Fibroblast of lung (primary cell): ENCODE measurements at regions not wholly inside any gene's neighbourhood (a gene's known extent, or its start where the extent isn't known, plus 50 kb on each side); places are given as distances from the start of the nearest gene placed in this dataset.
A peak's percentile ranks its signal among the peaks of the same experiment; 100 is the strongest.

Source experiments
- DNase-seq, 2 donors: peaks; one replicate each; pipeline versions ENCODE4 v3.0.0 to v3.0.0-alpha.2; 2010; ENCODE audit warnings: low read depth in 2 of 2
- H2AFZ ChIP-seq: 2 replicates; pipeline ENCODE4 v1.5.1; 2012; ENCODE audit warnings: low read length, control low read depth, inconsistent platforms
- H3K27ac ChIP-seq: 2 replicates; pipeline ENCODE4 v1.5.1; 2011; ENCODE audit warnings: low read length, control low read depth; ENCODE audit not compliant: insufficient read depth
- H3K27me3 ChIP-seq: 2 replicates; pipeline ENCODE4 v1.5.1; 2011; ENCODE audit warnings: mild to moderate bottlenecking, low read length; ENCODE audit not compliant: control insufficient read depth, insufficient read depth
- H3K36me3 ChIP-seq: 2 replicates; pipeline ENCODE4 v1.5.1; 2011; ENCODE audit warnings: low read length; ENCODE audit not compliant: control insufficient read depth, insufficient read depth
- H3K4me1 ChIP-seq: 2 replicates; pipeline ENCODE4 v1.5.1; 2011; ENCODE audit warnings: low read length; ENCODE audit not compliant: control insufficient read depth, insufficient read depth; ENCODE audit errors: extremely low read depth
- H3K4me2 ChIP-seq: 2 replicates; pipeline ENCODE4 v1.5.1; 2011; ENCODE audit warnings: low read length, control low read depth; ENCODE audit not compliant: insufficient read depth; ENCODE audit errors: extremely low read depth
- H3K4me3 ChIP-seq, 4 experiments: fragments of 200-600 bp in 1 of 4; sonication (generic) in 1 of 4; replicated peaks in 1 of 4; 2 replicates each; pipeline ENCODE4 v1.5.1; 2011 to 2016; ENCODE audit warnings: low read length in 4 of 4, low read depth in 3 of 4, mild to moderate bottlenecking in 3 of 4, control low read depth in 2 of 4, inconsistent platforms in 1 of 4, mixed read lengths in 1 of 4; ENCODE audit not compliant: insufficient read depth in 1 of 4; ENCODE audit errors: control extremely low read depth in 1 of 4
- H3K79me2 ChIP-seq: 2 replicates; pipeline ENCODE4 v1.5.1; 2012; ENCODE audit warnings: mild to moderate bottlenecking, low read length, inconsistent platforms; ENCODE audit not compliant: control insufficient read depth, insufficient read depth
- H3K9ac ChIP-seq: 2 replicates; pipeline ENCODE4 v1.5.1; 2011; ENCODE audit warnings: mild to moderate bottlenecking, low read length, control low read depth; ENCODE audit not compliant: insufficient read depth
- H3K9me3 ChIP-seq: 2 replicates; pipeline ENCODE4 v1.5.1; 2012; ENCODE audit warnings: low read depth, low read length; ENCODE audit not compliant: control insufficient read depth, insufficient read depth
- H4K20me1 ChIP-seq: 2 replicates; pipeline ENCODE4 v1.5.1; 2011; ENCODE audit warnings: low read length; ENCODE audit not compliant: control insufficient read depth, insufficient read depth; ENCODE audit errors: extremely low read depth
- CTCF ChIP-seq, 2 donors: IDR thresholded peaks in 1 of 2; conservative IDR thresholded peaks in 1 of 2; 1 replicate in 1 of 2; 2 replicates in 1 of 2; pipeline ENCODE4 v1.5.1; 2011 to 2012; ENCODE audit warnings: low read length in 2 of 2, control low read depth in 1 of 2, inconsistent platforms in 1 of 2, low read depth in 1 of 2, mild to moderate bottlenecking in 1 of 2
- EZH2 ChIP-seq: IDR thresholded peaks from 2 replicates; pipeline ENCODE4 v1.5.1; 2012; ENCODE audit warnings: low read length, control low read depth, mild to moderate bottlenecking; ENCODE audit errors: missing control alignments

DNA sequence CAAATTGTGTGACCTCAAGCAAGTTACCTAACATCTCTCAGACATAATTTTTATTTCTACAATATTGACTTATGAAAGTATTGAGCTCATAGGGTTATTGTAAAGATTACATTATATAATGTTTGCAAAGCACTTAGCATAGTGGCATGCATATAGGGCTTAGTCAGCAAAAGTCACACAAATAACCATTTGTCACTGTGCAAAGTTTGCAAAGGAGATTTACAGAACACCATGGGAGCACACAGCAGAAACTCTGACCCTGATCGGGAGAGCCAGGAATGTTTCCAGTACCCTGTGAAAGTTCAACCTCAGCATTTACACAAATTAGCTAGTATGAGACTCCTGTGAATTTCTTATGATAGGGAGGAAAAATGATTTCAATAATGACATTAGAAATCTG lies 804.6 kb upstream of the RAG2 start:
- Histone ChIP-seq H3K27me3 (no peaks in the 10 kb centered on the region), H3K4me2 (no peak overlapping the region), H2AFZ (no peak overlapping the region), H3K36me3 (no peaks in the 10 kb centered on the region), H3K9me3 (no peaks in the 10 kb centered on the region), H4K20me1 (no peaks in the 10 kb centered on the region), H3K9ac (no peak overlapping the region), H3K4me1 (no peaks in the 10 kb centered on the region), H3K4me3 (no peak overlapping the region), H3K79me2 (no peaks in the 10 kb centered on the region), H3K27ac (no peak overlapping the region)
- DNase-seq: no peak
- TF ChIP-seq EZH2 (no peak), CTCF (conservative IDR thresholded peaks at IDR 0.05 in 1 of 2, IDR thresholded peaks at IDR 0.05 in 1 of 2; ENCODE audit: low read depth in 1 of 2, low read length in 2 of 2) (no peak)

GRCh38 chr11:37394236-37394870 lies 796.3 kb upstream of the RAG2 start:
- Histone ChIP-seq H3K27me3 (no peaks in the 10 kb centered on the region), H3K4me1 (no peaks in the 10 kb centered on the region), H3K36me3 (no peaks in the 10 kb centered on the region), H3K4me2 (no peak overlapping the region), H4K20me1 (no peaks in the 10 kb centered on the region), H3K9me3 (no peaks in the 10 kb centered on the region), H3K4me3 (no peak overlapping the region), H2AFZ (no peak overlapping the region), H3K27ac (no peak overlapping the region), H3K9ac (no peak overlapping the region), H3K79me2 (no peaks in the 10 kb centered on the region)
- DNase-seq: peak in 1 of 2 donors; percentile 18
- TF ChIP-seq CTCF (conservative IDR thresholded peaks at IDR 0.05 in 1 of 2, IDR thresholded peaks at IDR 0.05 in 1 of 2; ENCODE audit: low read depth in 1 of 2, low read length in 2 of 2) (no peak), EZH2 (no peak)

GRCh38 chr11:37391615-37392014 lies 793.6 kb upstream of the RAG2 start:
- Histone ChIP-seq H3K79me2 (no peaks in the 10 kb centered on the region), H3K9ac (no peak overlapping the region), H2AFZ (no peak overlapping the region), H3K4me1 (no peaks in the 10 kb centered on the region), H3K4me2 (no peak overlapping the region), H3K27me3 (no peaks in the 10 kb centered on the region), H3K36me3 (no peaks in the 10 kb centered on the region), H3K27ac (no peak overlapping the region), H3K4me3 (no peak overlapping the region), H4K20me1 (no peaks in the 10 kb centered on the region), H3K9me3 (no peaks in the 10 kb centered on the region)
- DNase-seq: no peak
- no peak for TF ChIP-seq CTCF (conservative IDR thresholded peaks at IDR 0.05 in 1 of 2, IDR thresholded peaks at IDR 0.05 in 1 of 2; ENCODE audit: low read depth in 1 of 2, low read length in 2 of 2)
